A549 (cell line): ENCODE measurements at regions not wholly inside any gene's neighbourhood (a gene's known extent, or its start where the extent isn't known, plus 50 kb on each side); places are given as distances from the start of the nearest gene placed in this dataset.

Experiments
- ATOH8 ChIP-seq: fragments of 250-450 bp; sonication (Bioruptor Pico); IDR thresholded peaks from 2 replicates; pipeline ENCODE4 v1.5.0; 2020; ENCODE audit warnings: low read depth, mild to moderate bottlenecking, moderate library complexity
- ELK1 ChIP-seq: fragments of 150-350 bp; IDR thresholded peaks from 2 replicates; pipeline ENCODE4 v1.6.1; 2014; ENCODE audit warnings: low read depth, mild to moderate bottlenecking, low read length
- KDM5A ChIP-seq: fragments of 200-600 bp; sonication (generic); IDR thresholded peaks from 2 replicates; pipeline ENCODE4 v1.6.1; 2016; ENCODE audit warnings: antibody characterized with exemption, mild to moderate bottlenecking
- POLR2A ChIP-seq: IDR thresholded peaks from 2 replicates; pipeline ENCODE4 v1.6.1; 2012; ENCODE audit warnings: mild to moderate bottlenecking, low read length

GRCh38 chr6:6890400-6890858 lies 217.3 kb upstream of the RREB1 start:
- no peak for TF ChIP-seq ELK1
- TF ChIP-seq POLR2A, result no peak
- no peak for TF ChIP-seq ATOH8 (CRISPR knock-in tag)
- TF ChIP-seq KDM5A, result no peak
